HCT116 (cell line): ENCODE measurements at regions not wholly inside any gene's neighbourhood (a gene's known extent, or its start where the extent isn't known, plus 50 kb on each side); places are given as distances from the start of the nearest gene placed in this dataset.

Experiments
- CTCF ChIP-seq, 3 experiments: fragments of 200-600 bp in 1 of 3; sonication (generic) in 1 of 3; IDR thresholded peaks in 2 of 3; conservative IDR thresholded peaks in 1 of 3; 2 replicates each; pipeline ENCODE4 v1.5.1; 2012 to 2017; ENCODE audit warnings: low read depth in 2 of 3, low read length in 2 of 3, antibody characterized with exemption in 1 of 3, borderline replicate concordance in 1 of 3, control low read depth in 1 of 3, mild to moderate bottlenecking in 1 of 3, mixed read lengths in 1 of 3, mixed run types in 1 of 3, moderate library complexity in 1 of 3; ENCODE audit not compliant: insufficient read depth in 1 of 3
- EGR1 ChIP-seq: IDR thresholded peaks from 2 replicates; pipeline ENCODE4 v1.6.1; 2012; ENCODE audit warnings: low read depth
- EZH2 ChIP-seq: fragments of 200-600 bp; sonication (generic); IDR thresholded peaks from 2 replicates; pipeline ENCODE4 v1.6.1; 2017; ENCODE audit warnings: antibody characterized with exemption, mixed run types
- POLR2A ChIP-seq: IDR thresholded peaks from 2 replicates; pipeline ENCODE4 v1.7.0; 2011; ENCODE audit warnings: borderline replicate concordance; ENCODE audit not compliant: insufficient read depth, insufficient read length; ENCODE audit errors: extremely low read depth
- POLR2AphosphoS5 ChIP-seq: IDR thresholded peaks from 2 replicates; pipeline ENCODE4 v1.6.1; 2011; ENCODE audit warnings: mild to moderate bottlenecking, low read depth, low read length, moderate library complexity
- SIN3A ChIP-seq: IDR thresholded peaks from 2 replicates; pipeline ENCODE4 v1.6.1; 2012; ENCODE audit warnings: low read depth
- SP1 ChIP-seq: IDR thresholded peaks from 2 replicates; pipeline ENCODE4 v1.6.1; 2012; ENCODE audit warnings: low read depth
- SRF ChIP-seq: IDR thresholded peaks from 2 replicates; pipeline ENCODE4 v1.6.1; 2012; ENCODE audit warnings: low read depth
- TF ChIP-seq, protein P1 (sequence below): IDR thresholded peaks from 2 replicates; pipeline ENCODE4 v1.6.1; 2012

DNA sequence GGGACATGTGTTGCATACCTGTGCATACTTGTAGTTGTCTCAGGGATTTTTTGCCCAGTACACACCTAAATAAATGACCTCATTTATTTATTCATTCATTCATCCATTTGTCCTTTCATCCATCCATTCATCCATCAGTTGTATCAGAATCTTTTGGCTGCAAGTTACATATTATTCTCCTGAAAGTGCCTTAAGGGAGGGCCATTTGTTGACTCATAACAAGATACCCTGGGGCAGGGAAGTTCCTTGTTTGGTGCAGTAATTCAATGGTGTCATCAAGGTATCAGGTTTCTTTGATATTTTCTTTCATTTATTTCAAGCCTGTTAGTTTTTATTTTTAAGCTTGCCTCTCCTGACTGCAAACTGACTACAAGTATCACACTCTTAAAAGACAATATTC is 597.9 kb upstream of the TLE4 start:
- TF ChIP-seq POLR2A: no peak
- TF ChIP-seq SP1: no peak
- TF ChIP-seq, protein P1, sequence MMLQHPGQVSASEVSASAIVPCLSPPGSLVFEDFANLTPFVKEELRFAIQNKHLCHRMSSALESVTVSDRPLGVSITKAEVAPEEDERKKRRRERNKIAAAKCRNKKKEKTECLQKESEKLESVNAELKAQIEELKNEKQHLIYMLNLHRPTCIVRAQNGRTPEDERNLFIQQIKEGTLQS: no peak
- TF ChIP-seq SRF: no peak; the same call in 1 of the 2 replicates
- TF ChIP-seq POLR2AphosphoS5: no peak
- TF ChIP-seq CTCF (IDR thresholded peaks at IDR 0.05 in 2 of 3, conservative IDR thresholded peaks at IDR 0.05 in 1 of 3; ENCODE audit: borderline replicate concordance in 1 of 3, insufficient read depth in 1 of 3, low read depth in 2 of 3, low read length in 2 of 3): no peak
- no peak for TF ChIP-seq EGR1
- no peak for TF ChIP-seq EZH2
- TF ChIP-seq SIN3A: no peak
